ENCODE measurements at regions not wholly inside any gene's neighbourhood (a gene's known extent, or its start where the extent isn't known, plus 50 kb on each side); places are given as distances from the start of the nearest gene placed in this dataset.

DNA sequence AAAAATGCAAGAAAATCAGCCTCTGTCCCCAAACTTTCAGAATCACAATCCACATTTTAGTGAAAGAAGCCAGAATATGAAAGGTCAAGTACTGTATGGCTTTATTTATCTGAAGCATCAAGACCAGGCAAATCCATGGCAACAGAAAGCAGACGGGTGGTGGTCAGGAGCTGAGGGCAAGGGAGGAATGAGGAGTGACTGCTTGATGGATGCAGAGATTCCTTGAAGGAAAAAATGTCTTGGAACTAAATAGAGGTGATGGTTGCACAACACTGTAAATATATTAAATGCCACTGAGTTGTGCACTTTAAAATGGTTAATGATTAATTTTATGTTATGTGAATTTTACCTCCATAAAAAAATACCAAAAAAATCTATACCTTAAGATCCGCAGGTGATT is 165.1 kb downstream of the GXYLT1 start:
- H3K79me2 ChIP-seq (ENCODE audit: insufficient read depth, low read depth), result no peaks in the 10 kb centered on the region
- H3K4me2 ChIP-seq, result no peak overlapping the region
- H3K27me3 ChIP-seq (ENCODE audit: insufficient read depth, low read depth), result no peaks in the 10 kb centered on the region
- TF ChIP-seq, protein P1, sequence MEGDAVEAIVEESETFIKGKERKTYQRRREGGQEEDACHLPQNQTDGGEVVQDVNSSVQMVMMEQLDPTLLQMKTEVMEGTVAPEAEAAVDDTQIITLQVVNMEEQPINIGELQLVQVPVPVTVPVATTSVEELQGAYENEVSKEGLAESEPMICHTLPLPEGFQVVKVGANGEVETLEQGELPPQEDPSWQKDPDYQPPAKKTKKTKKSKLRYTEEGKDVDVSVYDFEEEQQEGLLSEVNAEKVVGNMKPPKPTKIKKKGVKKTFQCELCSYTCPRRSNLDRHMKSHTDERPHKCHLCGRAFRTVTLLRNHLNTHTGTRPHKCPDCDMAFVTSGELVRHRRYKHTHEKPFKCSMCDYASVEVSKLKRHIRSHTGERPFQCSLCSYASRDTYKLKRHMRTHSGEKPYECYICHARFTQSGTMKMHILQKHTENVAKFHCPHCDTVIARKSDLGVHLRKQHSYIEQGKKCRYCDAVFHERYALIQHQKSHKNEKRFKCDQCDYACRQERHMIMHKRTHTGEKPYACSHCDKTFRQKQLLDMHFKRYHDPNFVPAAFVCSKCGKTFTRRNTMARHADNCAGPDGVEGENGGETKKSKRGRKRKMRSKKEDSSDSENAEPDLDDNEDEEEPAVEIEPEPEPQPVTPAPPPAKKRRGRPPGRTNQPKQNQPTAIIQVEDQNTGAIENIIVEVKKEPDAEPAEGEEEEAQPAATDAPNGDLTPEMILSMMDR (conservative IDR thresholded peaks at IDR 0.05; ENCODE audit: low read depth, low read length), result no peak
- no peak overlapping the region for H3K9ac ChIP-seq
- H3K36me3 ChIP-seq (ENCODE audit: insufficient read depth), result no peaks in the 10 kb centered on the region
- H3K27ac ChIP-seq, result no peak overlapping the region
- no peak overlapping the region for H3K4me3 ChIP-seq (IDR thresholded peaks at IDR 0.05; ENCODE audit: insufficient read depth, low read depth, low read length)
- no peak overlapping the region for H2AFZ ChIP-seq (ENCODE audit: low read depth)
- H4K20me1 ChIP-seq (ENCODE audit: insufficient read depth), result no peaks in the 10 kb centered on the region
- no peaks in the 10 kb centered on the region for H3K4me1 ChIP-seq (ENCODE audit: low read depth, poor library complexity, severe bottlenecking)

DNA sequence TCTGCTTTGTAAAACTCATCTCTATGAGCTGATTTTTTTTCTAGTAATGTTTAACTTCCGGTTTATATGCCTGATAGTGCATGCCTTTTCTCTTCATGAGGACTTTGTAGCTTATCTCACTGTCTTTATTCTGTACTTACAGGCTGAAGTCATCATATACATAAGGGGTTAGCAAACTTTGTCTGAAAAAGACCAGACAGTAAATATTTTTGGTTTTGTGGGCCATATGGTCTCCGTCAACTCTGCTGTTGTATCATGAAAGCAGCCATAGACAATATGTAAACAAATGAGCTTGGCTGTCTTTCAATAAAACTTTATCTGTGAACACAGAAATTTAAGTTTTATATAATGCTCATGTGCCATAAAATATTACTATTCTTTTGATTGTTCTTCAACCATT is 172.1 kb downstream of the GXYLT1 start:
- no peak overlapping the region for H3K4me3 ChIP-seq (IDR thresholded peaks at IDR 0.05; ENCODE audit: insufficient read depth, low read depth, low read length)
- H3K79me2 ChIP-seq (ENCODE audit: insufficient read depth, low read depth), result no peaks in the 10 kb centered on the region
- H3K9ac ChIP-seq, result no peak overlapping the region
- H3K4me2 ChIP-seq, result no peak overlapping the region
- no peak overlapping the region for H3K27ac ChIP-seq
- TF ChIP-seq, protein P1 (conservative IDR thresholded peaks at IDR 0.05; ENCODE audit: low read depth, low read length), result no peak
- H3K27me3 ChIP-seq (ENCODE audit: insufficient read depth, low read depth), result no peaks in the 10 kb centered on the region
- H3K4me1 ChIP-seq (ENCODE audit: low read depth, poor library complexity, severe bottlenecking), result no peaks in the 10 kb centered on the region
- no peak overlapping the region for H2AFZ ChIP-seq (ENCODE audit: low read depth)
- no peaks in the 10 kb centered on the region for H3K36me3 ChIP-seq (ENCODE audit: insufficient read depth)
- H4K20me1 ChIP-seq (ENCODE audit: insufficient read depth), result no peaks in the 10 kb centered on the region

DNA sequence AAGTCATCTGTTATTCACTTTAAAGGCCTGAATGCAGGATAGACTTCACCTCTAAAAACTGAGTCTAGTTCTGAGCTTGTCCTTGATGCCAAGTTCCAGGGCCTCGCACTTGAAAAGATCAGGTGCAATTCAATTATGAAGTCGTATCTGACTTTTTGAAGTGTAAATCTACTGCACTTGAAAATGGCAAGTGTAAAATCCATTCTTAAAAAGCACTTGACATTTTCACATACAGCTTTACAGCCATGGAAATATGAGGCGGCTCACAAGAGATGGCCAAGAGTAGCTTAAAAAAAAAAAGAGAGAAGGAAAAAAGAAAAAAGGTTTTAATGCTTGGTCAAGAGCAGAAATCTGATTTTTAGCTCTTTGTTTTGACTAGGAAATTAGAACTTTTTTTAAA is 172.5 kb downstream of the GXYLT1 start:
- Histone ChIP-seq H3K4me1 (ENCODE audit: low read depth, poor library complexity, severe bottlenecking) (no peaks in the 10 kb centered on the region), H2AFZ (ENCODE audit: low read depth) (no peak overlapping the region), H3K27me3 (ENCODE audit: insufficient read depth, low read depth) (no peaks in the 10 kb centered on the region), H3K36me3 (ENCODE audit: insufficient read depth) (no peaks in the 10 kb centered on the region), H3K27ac (no peak overlapping the region), H3K79me2 (ENCODE audit: insufficient read depth, low read depth) (no peaks in the 10 kb centered on the region), H3K9ac (no peak overlapping the region), H3K4me2 (no peak overlapping the region), H3K4me3 (IDR thresholded peaks at IDR 0.05; ENCODE audit: insufficient read depth, low read depth, low read length) (no peak overlapping the region), H4K20me1 (ENCODE audit: insufficient read depth) (no peaks in the 10 kb centered on the region)
- TF ChIP-seq, protein P1 (conservative IDR thresholded peaks at IDR 0.05; ENCODE audit: low read depth, low read length), result no peak

GRCh38 chr12:41970744-41971143 is 173.9 kb downstream of the GXYLT1 start:
- Histone ChIP-seq H3K27ac (no peak overlapping the region), H2AFZ (ENCODE audit: low read depth) (no peak overlapping the region), H3K9ac (no peak overlapping the region), H3K36me3 (ENCODE audit: insufficient read depth) (no peaks in the 10 kb centered on the region), H3K79me2 (ENCODE audit: insufficient read depth, low read depth) (no peaks in the 10 kb centered on the region), H3K4me3 (IDR thresholded peaks at IDR 0.05; ENCODE audit: insufficient read depth, low read depth, low read length) (no peak overlapping the region), H4K20me1 (ENCODE audit: insufficient read depth) (no peaks in the 10 kb centered on the region), H3K27me3 (ENCODE audit: insufficient read depth, low read depth) (no peaks in the 10 kb centered on the region), H3K4me1 (ENCODE audit: low read depth, poor library complexity, severe bottlenecking) (no peaks in the 10 kb centered on the region), H3K4me2 (no peak overlapping the region)
- TF ChIP-seq, protein P1 (conservative IDR thresholded peaks at IDR 0.05; ENCODE audit: low read depth, low read length), result no peak
